ENCODE measurements at regions not wholly inside any gene's neighbourhood (a gene's known extent, or its start where the extent isn't known, plus 50 kb on each side); places are given as distances from the start of the nearest gene placed in this dataset.

DNA sequence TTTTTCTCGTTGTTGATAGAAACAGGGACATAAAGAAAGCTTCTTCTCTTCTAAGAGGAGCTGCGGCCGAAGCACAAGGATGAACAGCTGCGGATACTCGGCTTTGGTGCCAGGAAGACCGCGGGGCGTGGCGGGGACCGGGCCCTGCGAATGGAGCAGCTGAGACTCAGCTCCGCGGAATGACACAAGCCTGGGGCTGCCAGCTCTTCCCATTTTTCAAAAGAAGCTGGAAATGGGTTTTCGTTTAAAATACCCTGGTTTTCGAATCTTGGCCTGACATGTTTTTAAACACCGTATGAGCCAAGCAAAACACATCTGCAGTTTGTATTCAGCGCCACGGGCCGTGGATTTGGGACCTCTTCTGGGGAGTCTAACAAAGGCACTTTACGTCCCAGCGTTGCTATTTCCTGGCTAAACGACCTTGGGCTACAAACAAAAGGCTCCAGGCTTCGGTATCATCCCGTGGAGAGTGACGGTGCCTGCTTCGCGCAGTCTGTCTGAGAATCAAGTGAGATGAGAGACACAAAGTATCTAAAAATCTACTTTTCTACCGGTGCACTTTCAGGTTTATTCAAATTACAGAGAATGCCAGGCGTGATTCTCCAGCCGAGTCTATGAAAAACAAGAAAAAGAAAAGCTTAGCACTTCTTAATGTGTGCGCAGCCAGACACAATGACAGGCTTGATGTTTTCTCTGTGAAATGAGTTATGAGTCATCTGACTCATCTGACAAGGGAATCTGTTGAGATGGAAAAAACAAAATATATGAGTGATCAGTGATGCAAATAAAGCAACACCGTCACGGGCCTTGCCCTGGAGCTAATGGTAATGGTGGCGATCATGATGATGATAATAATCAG lies 114.0 kb upstream of the TMEM132D start:
- TF ChIP-seq, protein P1, sequence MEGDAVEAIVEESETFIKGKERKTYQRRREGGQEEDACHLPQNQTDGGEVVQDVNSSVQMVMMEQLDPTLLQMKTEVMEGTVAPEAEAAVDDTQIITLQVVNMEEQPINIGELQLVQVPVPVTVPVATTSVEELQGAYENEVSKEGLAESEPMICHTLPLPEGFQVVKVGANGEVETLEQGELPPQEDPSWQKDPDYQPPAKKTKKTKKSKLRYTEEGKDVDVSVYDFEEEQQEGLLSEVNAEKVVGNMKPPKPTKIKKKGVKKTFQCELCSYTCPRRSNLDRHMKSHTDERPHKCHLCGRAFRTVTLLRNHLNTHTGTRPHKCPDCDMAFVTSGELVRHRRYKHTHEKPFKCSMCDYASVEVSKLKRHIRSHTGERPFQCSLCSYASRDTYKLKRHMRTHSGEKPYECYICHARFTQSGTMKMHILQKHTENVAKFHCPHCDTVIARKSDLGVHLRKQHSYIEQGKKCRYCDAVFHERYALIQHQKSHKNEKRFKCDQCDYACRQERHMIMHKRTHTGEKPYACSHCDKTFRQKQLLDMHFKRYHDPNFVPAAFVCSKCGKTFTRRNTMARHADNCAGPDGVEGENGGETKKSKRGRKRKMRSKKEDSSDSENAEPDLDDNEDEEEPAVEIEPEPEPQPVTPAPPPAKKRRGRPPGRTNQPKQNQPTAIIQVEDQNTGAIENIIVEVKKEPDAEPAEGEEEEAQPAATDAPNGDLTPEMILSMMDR (IDR thresholded peaks at IDR 0.05; ENCODE audit: low read depth, low read length, missing input control) = no peak
- TF ChIP-seq, protein P2, sequence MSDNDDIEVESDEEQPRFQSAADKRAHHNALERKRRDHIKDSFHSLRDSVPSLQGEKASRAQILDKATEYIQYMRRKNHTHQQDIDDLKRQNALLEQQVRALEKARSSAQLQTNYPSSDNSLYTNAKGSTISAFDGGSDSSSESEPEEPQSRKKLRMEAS (IDR thresholded peaks at IDR 0.05) = no peak
- no peak for TF ChIP-seq RAD21 (IDR thresholded peaks at IDR 0.05)
- TF ChIP-seq HNF4A (conservative IDR thresholded peaks at IDR 0.05) = no peak
- no peak for TF ChIP-seq ATF3 (IDR thresholded peaks at IDR 0.05)
- no peak for TF ChIP-seq RXRA (IDR thresholded peaks at IDR 0.05)
- no peak for TF ChIP-seq TAF1 (conservative IDR thresholded peaks at IDR 0.05)
- TF ChIP-seq SP1 (IDR thresholded peaks at IDR 0.05) = no peak
- no peak for TF ChIP-seq EGR1 (IDR thresholded peaks at IDR 0.05; ENCODE audit: low read depth in 2 of 2)

Data from liver (tissue), 3 donors.